Smooth muscle cell (in vitro differentiated cells): ENCODE measurements at regions not wholly inside any gene's neighbourhood (a gene's known extent, or its start where the extent isn't known, plus 50 kb on each side); places are given as distances from the start of the nearest gene placed in this dataset.

Experiments used
- DNase-seq: peaks from one replicate; lab custom pipeline; 2025; ENCODE audit not compliant: unreplicated experiment; lab: John Stamatoyannopoulos, UW
- H2AFZ ChIP-seq: fragments of 200-600 bp; sonication (generic); 2 replicates; pipeline ENCODE4 v1.6.0; 2016; ENCODE audit warnings: antibody characterized with exemption, low read depth, mild to moderate bottlenecking
- H3F3A ChIP-seq: fragments of 200-600 bp; sonication (generic); 2 replicates; pipeline ENCODE4 v1.6.0; 2017; ENCODE audit warnings: antibody characterized with exemption, low read depth
- H3K27ac ChIP-seq: fragments of 200-600 bp; sonication (generic); 2 replicates; pipeline ENCODE4 v1.5.1; 2016; ENCODE audit warnings: low read depth, mild to moderate bottlenecking
- H3K27me3 ChIP-seq: fragments of 200-600 bp; sonication (generic); 2 replicates; pipeline ENCODE4 v1.6.1; 2016; ENCODE audit warnings: low read depth, mild to moderate bottlenecking
- H3K36me3 ChIP-seq: fragments of 200-600 bp; sonication (generic); 2 replicates; pipeline ENCODE4 v1.5.1; 2016; ENCODE audit warnings: low read depth
- H3K4me1 ChIP-seq: fragments of 200-600 bp; sonication (generic); 2 replicates; pipeline ENCODE4 v1.5.1; 2016; ENCODE audit warnings: low read depth
- H3K4me2 ChIP-seq: fragments of 200-600 bp; sonication (generic); 2 replicates; pipeline ENCODE4 v1.6.0; 2016; ENCODE audit warnings: mild to moderate bottlenecking
- H3K4me3 ChIP-seq: fragments of 200-600 bp; sonication (generic); 2 replicates; pipeline ENCODE4 v1.5.1; 2016; ENCODE audit warnings: mild to moderate bottlenecking
- H3K79me2 ChIP-seq: fragments of 200-600 bp; sonication (generic); 2 replicates; pipeline ENCODE4 v1.6.0; 2016; ENCODE audit warnings: low read depth, mild to moderate bottlenecking
- H3K9ac ChIP-seq: fragments of 200-600 bp; sonication (generic); 2 replicates; pipeline ENCODE4 v1.6.0; 2016; ENCODE audit warnings: low read depth
- H3K9me3 ChIP-seq: fragments of 200-600 bp; sonication (generic); replicated peaks from 2 replicates; pipeline ENCODE4 v1.5.1; 2016; ENCODE audit warnings: low read depth
- H4K20me1 ChIP-seq: fragments of 200-600 bp; sonication (generic); 2 replicates; pipeline ENCODE4 v1.6.0; 2016; ENCODE audit warnings: low read depth
- CTCF ChIP-seq: fragments of 200-600 bp; sonication (generic); IDR thresholded peaks from 2 replicates; pipeline ENCODE4 v1.5.1; 2017; ENCODE audit warnings: borderline replicate concordance, mild to moderate bottlenecking, antibody characterized with exemption; ENCODE audit not compliant: insufficient read depth, poor library complexity, severe bottlenecking
- WGBS: methylation state at CpG from one replicate; pipeline ENCODE4 v1.1.7; 2016; ENCODE audit warnings: low lambda C conversion rate; 5-methylcytosine and 5-hydroxymethylcytosine counted together

GRCh38 chr10:130835068-130835467 is 476.5 kb downstream of the TCERG1L start:
- TF ChIP-seq CTCF = no peak
- H3K9ac ChIP-seq = no peak overlapping the region
- no peak overlapping the region for H3K27ac ChIP-seq
- H2AFZ ChIP-seq = no peak overlapping the region
- no peaks in the 10 kb centered on the region for H3K27me3 ChIP-seq
- no peak overlapping the region for H3K4me3 ChIP-seq
- H3K79me2 ChIP-seq = no peaks in the 10 kb centered on the region
- H4K20me1 ChIP-seq = no peaks in the 10 kb centered on the region
- 85% methylated on average over 2 of the region's 5 CpGs for WGBS
- no peaks in the 10 kb centered on the region for H3K9me3 ChIP-seq
- H3K36me3 ChIP-seq = no peaks in the 10 kb centered on the region
- H3K4me2 ChIP-seq = no peak overlapping the region
- DNase-seq = no peak
- no peaks in the 10 kb centered on the region for H3F3A ChIP-seq
- H3K4me1 ChIP-seq = no peaks in the 10 kb centered on the region

GRCh38 chr10:130836344-130836743 is 475.2 kb downstream of the TCERG1L start:
- no peaks in the 10 kb centered on the region for H4K20me1 ChIP-seq
- H3K27ac ChIP-seq = no peak overlapping the region
- no peak overlapping the region for H3K9ac ChIP-seq
- no peak for TF ChIP-seq CTCF
- H3F3A ChIP-seq = no peaks in the 10 kb centered on the region
- H3K4me1 ChIP-seq = no peaks in the 10 kb centered on the region
- WGBS = 81% methylated on average over 7 of the region's 7 CpGs
- no peaks in the 10 kb centered on the region for H3K36me3 ChIP-seq
- H2AFZ ChIP-seq = no peak overlapping the region
- DNase-seq = no peak
- H3K27me3 ChIP-seq = no peaks in the 10 kb centered on the region
- no peak overlapping the region for H3K4me3 ChIP-seq
- H3K79me2 ChIP-seq = no peaks in the 10 kb centered on the region
- no peaks in the 10 kb centered on the region for H3K9me3 ChIP-seq
- H3K4me2 ChIP-seq = no peak overlapping the region

- no peak for DNase-seq
- TF ChIP-seq CTCF = no peak
These were observed 468.4 kb downstream of the TCERG1L start for GRCh38 chr10:130843051-130843653.

GRCh38 chr10:130844310-130844709 is 467.2 kb downstream of the TCERG1L start:
- no peaks in the 10 kb centered on the region for H3K9me3 ChIP-seq
- H3K4me1 ChIP-seq = no peaks in the 10 kb centered on the region
- no peak overlapping the region for H3K27ac ChIP-seq
- no peaks in the 10 kb centered on the region for H3F3A ChIP-seq
- no peak overlapping the region for H2AFZ ChIP-seq
- H3K4me3 ChIP-seq = no peak overlapping the region
- H4K20me1 ChIP-seq = no peaks in the 10 kb centered on the region
- no peak overlapping the region for H3K4me2 ChIP-seq
- no peaks in the 10 kb centered on the region for H3K27me3 ChIP-seq
- H3K9ac ChIP-seq = no peak overlapping the region
- DNase-seq = no peak
- WGBS = 71% methylated on average over 7 of the region's 7 CpGs
- H3K79me2 ChIP-seq = no peaks in the 10 kb centered on the region
- no peaks in the 10 kb centered on the region for H3K36me3 ChIP-seq
- TF ChIP-seq CTCF = no peak

More at GRCh38 chr10:130843051-130843653, 468.4 kb downstream of the TCERG1L start:
- no peaks in the 10 kb centered on the region for H3K36me3 ChIP-seq
- no peaks in the 10 kb centered on the region for H3F3A ChIP-seq
- H3K27me3 ChIP-seq = no peaks in the 10 kb centered on the region
- no peak overlapping the region for H3K27ac ChIP-seq
- H3K9me3 ChIP-seq = no peaks in the 10 kb centered on the region
- no peak overlapping the region for H3K4me2 ChIP-seq
- no peaks in the 10 kb centered on the region for H4K20me1 ChIP-seq
- H3K4me3 ChIP-seq = no peak overlapping the region
- H3K9ac ChIP-seq = no peak overlapping the region
- WGBS = 88% methylated on average over 12 of the region's 12 CpGs
- H2AFZ ChIP-seq = no peak overlapping the region
- no peaks in the 10 kb centered on the region for H3K79me2 ChIP-seq
- no peaks in the 10 kb centered on the region for H3K4me1 ChIP-seq
